Fibroblast of skin of scalp (primary cell): ENCODE measurements at regions not wholly inside any gene's neighbourhood (a gene's known extent, or its start where the extent isn't known, plus 50 kb on each side); places are given as distances from the start of the nearest gene placed in this dataset.

Experiments
- DNase-seq: peaks from one replicate; pipeline ENCODE4 v3.0.0-alpha.2; 2013

GRCh38 chr12:127253797-127254327 is 1013.1 kb upstream of the TMEM132C start:
- DNase-seq: no peak

GRCh38 chr12:127254420-127254955 is 1012.5 kb upstream of the TMEM132C start:
- no peak for DNase-seq

- peak; percentile 39 for DNase-seq
Measured at GRCh38 chr12:127257366-127257935, 1009.5 kb upstream of the TMEM132C start.

- peak; percentile 76 for DNase-seq
Measured at GRCh38 chr12:127260531-127260930, 1006.4 kb upstream of the TMEM132C start.

- DNase-seq: peak; percentile 37
Measured at GRCh38 chr12:127260999-127261398, 1006.0 kb upstream of the TMEM132C start.

- no peak for DNase-seq
Measured at GRCh38 chr12:127262615-127263014, 1004.4 kb upstream of the TMEM132C start.

GRCh38 chr12:127263621-127264020 is 1003.3 kb upstream of the TMEM132C start:
- DNase-seq: peak; percentile 57

GRCh38 chr12:127267128-127267527 is 999.8 kb upstream of the TMEM132C start:
- no peak for DNase-seq

- no peak for DNase-seq
Measured at GRCh38 chr12:127268213-127268612, 998.8 kb upstream of the TMEM132C start.

- no peak for DNase-seq
Measured at GRCh38 chr12:127268706-127269425, 998.1 kb upstream of the TMEM132C start.

GRCh38 chr12:127270193-127270592 is 996.8 kb upstream of the TMEM132C start:
- peak; percentile 64 for DNase-seq

GRCh38 chr12:127271776-127272175 is 995.2 kb upstream of the TMEM132C start:
- no peak for DNase-seq

GRCh38 chr12:127272864-127273263 is 994.1 kb upstream of the TMEM132C start:
- peak; percentile 81 for DNase-seq

- no peak for DNase-seq
Measured at GRCh38 chr12:127273626-127274025, 993.3 kb upstream of the TMEM132C start.

GRCh38 chr12:127275416-127275815 is 991.6 kb upstream of the TMEM132C start:
- no peak for DNase-seq

- no peak for DNase-seq
Measured at GRCh38 chr12:127277882-127278281, 989.1 kb upstream of the TMEM132C start.

- DNase-seq: no peak
Measured at GRCh38 chr12:127278351-127278750, 988.6 kb upstream of the TMEM132C start.

GRCh38 chr12:127280393-127281275 is 986.3 kb upstream of the TMEM132C start:
- no peak for DNase-seq

GRCh38 chr12:127282786-127283565 is 984.0 kb upstream of the TMEM132C start:
- no peak for DNase-seq

GRCh38 chr12:127284021-127284420 is 982.9 kb upstream of the TMEM132C start:
- DNase-seq: peak; percentile 46

GRCh38 chr12:127284870-127285431 is 982.0 kb upstream of the TMEM132C start:
- DNase-seq: peak; percentile 93

GRCh38 chr12:127286281-127286680 is 980.7 kb upstream of the TMEM132C start:
- no peak for DNase-seq
